Endothelial cell of umbilical vein (primary cell): ENCODE measurements at regions not wholly inside any gene's neighbourhood (a gene's known extent, or its start where the extent isn't known, plus 50 kb on each side); places are given as distances from the start of the nearest gene placed in this dataset.
"Not testable (repeated sequence)": the region's sequence is repeated elsewhere in the genome, so short reads cannot be mapped to it uniquely, and the experiment has no call there.

Source experiments
- BruUV-seq: library from RNA; stranded (reverse); fragments of 400-500 nt; replicated peaks from 2 replicates; lab custom pipeline; 2021; lab: Mats Ljungman, UMichigan
- CTCF ChIA-PET: fragments of 300-600, 350-600 bp; sonication (Branson Sonifier 250); formaldehyde crosslinking; loops from one replicate; lab custom pipeline; 2021; ENCODE audit warnings: antibody characterized with exemption, inconsistent platforms; lab: Charles Lee
- POLR2A ChIA-PET: fragments of 300-600, 350-600 bp; sonication (Branson Sonifier 250); formaldehyde crosslinking; loops from one replicate; lab custom pipeline; 2021; ENCODE audit warnings: antibody characterized with exemption, inconsistent platforms; lab: Charles Lee
- DNase-seq: peaks from one replicate; pipeline ENCODE4 v3.0.0-alpha.2; 2011; ENCODE audit warnings: low read depth, low spot score
- FAIRE-seq: peaks from 2 replicates; lab custom pipeline; 2011; peaks lifted over from hg19 to GRCh38; lab: Jason Lieb, UNC
- H2AFZ ChIP-seq: 2 replicates; pipeline ENCODE4 v1.6.0; 2012; ENCODE audit warnings: low read depth, low read length, control low read depth, inconsistent platforms
- H3K27ac ChIP-seq: 2 replicates; pipeline ENCODE4 v1.5.1; 2011; ENCODE audit warnings: low read depth, mild to moderate bottlenecking, control low read depth, low read length, moderate library complexity; ENCODE audit not compliant: insufficient read depth
- H3K27me3 ChIP-seq, 2 experiments: 2 replicates each; pipeline versions ENCODE4 v1.6.0 to v1.6.1; 2011; ENCODE audit warnings: low read length in 2 of 2, mixed read lengths in 1 of 2; ENCODE audit not compliant: control insufficient read depth in 2 of 2, insufficient read depth in 2 of 2
- H3K36me3 ChIP-seq, 2 experiments: 2 replicates in 1 of 2; 3 replicates in 1 of 2; pipeline ENCODE4 v1.5.1; 2011; ENCODE audit warnings: low read length in 2 of 2, mild to moderate bottlenecking in 1 of 2, moderate library complexity in 1 of 2; ENCODE audit not compliant: control insufficient read depth in 2 of 2, insufficient read depth in 2 of 2; ENCODE audit errors: extremely low read depth in 1 of 2
- H3K4me1 ChIP-seq: 3 replicates; pipeline ENCODE4 v1.5.1; 2011; ENCODE audit warnings: mild to moderate bottlenecking, low read length; ENCODE audit not compliant: control insufficient read depth, insufficient read depth; ENCODE audit errors: extremely low read depth
- H3K4me2 ChIP-seq: 2 replicates; pipeline ENCODE4 v1.6.1; 2011; ENCODE audit warnings: low read length, control low read depth, mixed read lengths; ENCODE audit not compliant: insufficient read depth
- H3K4me3 ChIP-seq, 3 experiments: fragments of 200-600 bp in 1 of 3; sonication (generic), shearing (Covaris generic) in 1 of 3; replicated peaks in 1 of 3; 2 replicates each; pipeline ENCODE4 v1.5.1; 2011 to 2016; ENCODE audit warnings: control low read depth in 3 of 3, low read length in 3 of 3, mild to moderate bottlenecking in 2 of 3, inconsistent platforms in 1 of 3, low read depth in 1 of 3, moderate library complexity in 1 of 3; ENCODE audit not compliant: insufficient read depth in 1 of 3
- H3K79me2 ChIP-seq: 2 replicates; pipeline ENCODE4 v1.6.0; 2012; ENCODE audit warnings: low read length, inconsistent platforms; ENCODE audit not compliant: control insufficient read depth, insufficient read depth
- H3K9ac ChIP-seq: replicated peaks from 2 replicates; pipeline ENCODE3; 2011; ENCODE audit warnings: low read length, control low read depth; ENCODE audit not compliant: insufficient read depth; ENCODE audit errors: extremely low read depth
- H3K9me1 ChIP-seq: replicated peaks from 3 replicates; pipeline ENCODE4 v1.6.0; 2011; ENCODE audit warnings: mild to moderate bottlenecking, low read length; ENCODE audit not compliant: control insufficient read depth, insufficient read depth; ENCODE audit errors: extremely low read depth
- H3K9me3 ChIP-seq: replicated peaks from 2 replicates; pipeline ENCODE4 v1.5.1; 2012; ENCODE audit warnings: low read length, inconsistent platforms; ENCODE audit not compliant: control insufficient read depth, insufficient read depth
- H4K20me1 ChIP-seq: replicated peaks from 2 replicates; pipeline ENCODE3; 2011; ENCODE audit warnings: mild to moderate bottlenecking, low read length; ENCODE audit not compliant: control insufficient read depth, insufficient read depth; ENCODE audit errors: extremely low read depth
- EZH2 ChIP-seq: IDR thresholded peaks from 2 replicates; pipeline ENCODE4 v1.6.1; 2012; ENCODE audit warnings: borderline replicate concordance, low read depth, mild to moderate bottlenecking, moderate library complexity, low read length, inconsistent platforms; ENCODE audit not compliant: severe bottlenecking
- FOS ChIP-seq: IDR thresholded peaks from 2 replicates; pipeline ENCODE4 v1.6.1; 2011; ENCODE audit warnings: mild to moderate bottlenecking, low read length, moderate library complexity, borderline replicate concordance; ENCODE audit not compliant: insufficient read depth
- GATA2 ChIP-seq: IDR thresholded peaks from 2 replicates; pipeline ENCODE4 v1.7.0; 2011; ENCODE audit warnings: low read depth, mild to moderate bottlenecking, moderate library complexity, mixed read lengths, low read length; ENCODE audit not compliant: insufficient read length, insufficient read depth
- JUN ChIP-seq: IDR thresholded peaks from 2 replicates; pipeline ENCODE4 v1.6.1; 2011; ENCODE audit warnings: borderline replicate concordance, low read depth; ENCODE audit not compliant: insufficient read length, insufficient read depth
- MAX ChIP-seq: IDR thresholded peaks from 2 replicates; pipeline ENCODE4 v1.6.1; 2011; ENCODE audit not compliant: insufficient read depth, insufficient read length
- MYC ChIP-seq: IDR thresholded peaks from one replicate; pipeline ENCODE4 v1.6.1; 2011; ENCODE audit warnings: mild to moderate bottlenecking, low read depth, low read length
- POLR2A ChIP-seq: IDR thresholded peaks from 2 replicates; pipeline ENCODE4 v1.6.1; 2012; ENCODE audit warnings: low read depth, mild to moderate bottlenecking, control low read depth, low read length
- POLR2AphosphoS5 ChIP-seq: IDR thresholded peaks from 2 replicates; pipeline ENCODE4 v1.6.1; 2012; ENCODE audit warnings: low read depth, mild to moderate bottlenecking, control low read depth, low read length, moderate library complexity; ENCODE audit not compliant: insufficient read depth
- dilution Hi-C: fragments of 300-500 bp; cut with MboI; formaldehyde crosslinking; loops from one replicate; pipeline ENCODE4 v1.15.0; 2019; ENCODE audit warnings: low sequenced_read_pairs; ENCODE audit not compliant: extremely low pct_ligation_motif_present
- intact Hi-C: fragments of 100-400 bp; cut with micrococcal nuclease; formaldehyde crosslinking; loops from one replicate; pipeline ENCODE4 v1.10.0; 2022
- TF ChIP-seq, protein P1 (sequence below), 2 donors: IDR thresholded peaks; 1 replicate in 1 of 2; 2 replicates in 1 of 2; pipeline ENCODE4 v1.5.1; 2011; ENCODE audit warnings: low read length in 2 of 2, mild to moderate bottlenecking in 2 of 2, moderate library complexity in 2 of 2, control low read depth in 1 of 2, inconsistent platforms in 1 of 2, low read depth in 1 of 2; ENCODE audit not compliant: insufficient read depth in 1 of 2; ENCODE audit errors: extremely low read depth in 1 of 2

DNA sequence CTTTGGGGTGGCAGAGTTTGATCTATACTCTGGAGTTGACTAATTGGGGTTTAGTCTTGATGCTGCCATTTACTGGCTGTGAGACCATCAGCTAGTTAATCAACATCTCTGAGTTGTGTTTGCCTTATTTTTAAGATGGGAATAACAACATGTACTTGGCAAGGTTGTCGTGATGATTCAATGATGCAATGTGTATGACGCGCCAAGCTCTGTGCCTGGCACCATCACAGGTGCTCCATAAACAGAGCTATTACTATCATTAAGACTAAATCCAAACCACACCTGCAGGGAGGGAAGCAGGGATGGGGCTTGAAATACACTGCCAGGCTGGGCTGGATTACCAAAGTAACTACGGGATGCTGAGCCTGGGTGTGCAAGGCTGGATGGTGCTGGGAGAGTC, 60.1 kb upstream of the E2F3 start:
- H3K9me1 ChIP-seq = no peaks in the 10 kb centered on the region
- intact Hi-C loops (no loop called here), dilution Hi-C loops (no loop called here)
- DNase-seq = no peak
- H3K36me3 ChIP-seq = no peaks in the 10 kb centered on the region
- ChIA-PET POLR2A (no interaction called here), CTCF (interaction anchor here (1.5 kb wide), 1 partner anchor 9 kb away, joined by 4 read pairs; no protein-coding TSS in a partner anchor)
- H3K9ac ChIP-seq = no peak overlapping the region
- no peaks in the 10 kb centered on the region for H3K9me3 ChIP-seq
- no peak for TF ChIP-seq MAX
- TF ChIP-seq POLR2A = no peak
- TF ChIP-seq FOS = no peak
- TF ChIP-seq EZH2 = no peak
- no peak for TF ChIP-seq GATA2
- TF ChIP-seq MYC = no peak
- TF ChIP-seq POLR2AphosphoS5 = no peak
- no peak for TF ChIP-seq JUN
- TF ChIP-seq, protein P1, sequence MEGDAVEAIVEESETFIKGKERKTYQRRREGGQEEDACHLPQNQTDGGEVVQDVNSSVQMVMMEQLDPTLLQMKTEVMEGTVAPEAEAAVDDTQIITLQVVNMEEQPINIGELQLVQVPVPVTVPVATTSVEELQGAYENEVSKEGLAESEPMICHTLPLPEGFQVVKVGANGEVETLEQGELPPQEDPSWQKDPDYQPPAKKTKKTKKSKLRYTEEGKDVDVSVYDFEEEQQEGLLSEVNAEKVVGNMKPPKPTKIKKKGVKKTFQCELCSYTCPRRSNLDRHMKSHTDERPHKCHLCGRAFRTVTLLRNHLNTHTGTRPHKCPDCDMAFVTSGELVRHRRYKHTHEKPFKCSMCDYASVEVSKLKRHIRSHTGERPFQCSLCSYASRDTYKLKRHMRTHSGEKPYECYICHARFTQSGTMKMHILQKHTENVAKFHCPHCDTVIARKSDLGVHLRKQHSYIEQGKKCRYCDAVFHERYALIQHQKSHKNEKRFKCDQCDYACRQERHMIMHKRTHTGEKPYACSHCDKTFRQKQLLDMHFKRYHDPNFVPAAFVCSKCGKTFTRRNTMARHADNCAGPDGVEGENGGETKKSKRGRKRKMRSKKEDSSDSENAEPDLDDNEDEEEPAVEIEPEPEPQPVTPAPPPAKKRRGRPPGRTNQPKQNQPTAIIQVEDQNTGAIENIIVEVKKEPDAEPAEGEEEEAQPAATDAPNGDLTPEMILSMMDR (IDR thresholded peaks at IDR 0.05; ENCODE audit: extremely low read depth in 1 of 2, insufficient read depth in 1 of 2, low read depth in 1 of 2, low read length in 2 of 2) = no peak
- BruUV-seq = no TSS peak
- H3K4me3 ChIP-seq = no peak overlapping the region
- no peak for FAIRE-seq
- H3K4me2 ChIP-seq = no peak overlapping the region
- H3K79me2 ChIP-seq = no peaks in the 10 kb centered on the region
- H3K27ac ChIP-seq = no peak overlapping the region
- peaks cover 0 to under 1% of the 10 kb centered on the region in 2 experiments for H3K27me3 ChIP-seq
- H2AFZ ChIP-seq = no peak overlapping the region
- H3K4me1 ChIP-seq = no peaks in the 10 kb centered on the region
- H4K20me1 ChIP-seq = no peaks in the 10 kb centered on the region

- H3K4me1 ChIP-seq, H4K20me1 ChIP-seq, H3K4me2 ChIP-seq, H3K79me2 ChIP-seq, H3K9ac ChIP-seq, BruUV-seq, H2AFZ ChIP-seq, FAIRE-seq, H3K36me3 ChIP-seq, H3K9me1 ChIP-seq, dilution Hi-C loops, DNase-seq, POLR2A ChIA-PET, H3K9me3 ChIP-seq, H3K4me3 ChIP-seq, intact Hi-C loops, H3K27ac ChIP-seq, H3K27me3 ChIP-seq: not testable (repeated sequence)
- CTCF ChIA-PET = interaction anchor here (0.9 kb wide), 1 partner anchor 54 kb away, joined by 3 read pairs; no protein-coding TSS in a partner anchor
Measured at GRCh38 chr6:20346948-20347347, 54.7 kb upstream of the E2F3 start.
